ENCODE measurements at regions not wholly inside any gene's neighbourhood (a gene's known extent, or its start where the extent isn't known, plus 50 kb on each side); places are given as distances from the start of the nearest gene placed in this dataset.

GRCh38 chr7:54080971-54081370 is 461.2 kb upstream of the VSTM2A start:
- H3K4ac ChIP-seq (ENCODE audit: low read depth, low read length): no peak overlapping the region
- dilution Hi-C loops (cut with HindIII; ENCODE audit: low sequenced_read_pairs, unreplicated experiment): no loop called here

More at GRCh38 chr7:54080971-54081370, 461.2 kb upstream of the VSTM2A start:
- Histone ChIP-seq H3K9me1 (ENCODE audit: insufficient read depth, low read length) (no peaks in the 10 kb centered on the region), H2BK15ac (ENCODE audit: low read depth, low read length) (no peak overlapping the region), H3K9me3 (ENCODE audit: control insufficient read depth, insufficient read depth, low read length) (peaks cover 15% of the 10 kb centered on the region), H3K4me3 (ENCODE audit: insufficient read depth, low read depth, low read length) (no peak overlapping the region), H3K18ac (ENCODE audit: low read depth, low read length) (no peak overlapping the region), H3K14ac (replicated peaks; ENCODE audit: low read depth, low read length) (no peak overlapping the region), H3K56ac (ENCODE audit: extremely low read depth, insufficient read depth, low read length) (no peak overlapping the region), H2BK5ac (ENCODE audit: low read depth, low read length, poor library complexity, severe bottlenecking) (no peak overlapping the region), H2BK120ac (ENCODE audit: low read depth, low read length) (no peak overlapping the region), H3K79me1 (ENCODE audit: low read depth in 1 of 2, low read length in 2 of 2) (no peaks in the 10 kb centered on the region), H3K23ac (ENCODE audit: low read depth, low read length) (no peak overlapping the region), H2BK20ac (ENCODE audit: low read depth, low read length) (no peak overlapping the region), H2AK5ac (ENCODE audit: low read depth, low read length) (no peak overlapping the region), H4K8ac (ENCODE audit: low read depth in 2 of 2, low read length in 2 of 2) (no peak overlapping the region), H4K5ac (ENCODE audit: low read depth, low read length) (no peak overlapping the region), H2AK9ac (replicated peaks; ENCODE audit: low read depth, low read length, poor library complexity) (no peak overlapping the region), H3K4me2 (ENCODE audit: low read depth, low read length) (no peak overlapping the region), H2AFZ (replicated peaks; ENCODE audit: low read length, poor library complexity) (no peak overlapping the region), H3K27ac (ENCODE audit: insufficient read depth, low read length) (no peak overlapping the region), H3K4me1 (ENCODE audit: control insufficient read depth, insufficient read depth, low read length) (no peaks in the 10 kb centered on the region), H3K9ac (ENCODE audit: low read depth, low read length) (no peak overlapping the region), H3K27me3 (ENCODE audit: control insufficient read depth, insufficient read depth, low read length) (no peaks in the 10 kb centered on the region), H3K36me3 (ENCODE audit: control insufficient read depth, insufficient read depth, low read length) (no peaks in the 10 kb centered on the region), H4K91ac (ENCODE audit: insufficient read depth, low read depth, low read length) (no peak overlapping the region), H4K20me1 (ENCODE audit: insufficient read depth, low read length) (no peaks in the 10 kb centered on the region)
- no peak for TF ChIP-seq BHLHE40 (IDR thresholded peaks at IDR 0.05; ENCODE audit: low read depth, low read length)
- no peak for TF ChIP-seq MXI1 (IDR thresholded peaks at IDR 0.05; ENCODE audit: borderline replicate concordance, low read depth, low read length)
- no peak for TF ChIP-seq CHD1 (IDR thresholded peaks at IDR 0.05; ENCODE audit: low read depth, low read length)
- TF ChIP-seq CEBPB (IDR thresholded peaks at IDR 0.05; ENCODE audit: low read depth, low read length): no peak
- no peak for TF ChIP-seq SMC3 (IDR thresholded peaks at IDR 0.05; ENCODE audit: low read depth, low read length)
- TF ChIP-seq USF2 (IDR thresholded peaks at IDR 0.05; ENCODE audit: low read depth, low read length): no peak
- no peak for TF ChIP-seq FOS (IDR thresholded peaks at IDR 0.05; ENCODE audit: low read depth, low read length)
- no peak for TF ChIP-seq ELK1 (IDR thresholded peaks at IDR 0.05; ENCODE audit: borderline replicate concordance, low read depth, low read length)
- no peak for TF ChIP-seq RFX5 (IDR thresholded peaks at IDR 0.05; ENCODE audit: low read depth, low read length)
- no peak for TF ChIP-seq CTCF (conservative IDR thresholded peaks at IDR 0.05; ENCODE audit: low read depth, low read length)
- no peak for TF ChIP-seq RAD21 (IDR thresholded peaks at IDR 0.05; ENCODE audit: low read length)
- TF ChIP-seq MAZ (IDR thresholded peaks at IDR 0.05; ENCODE audit: borderline replicate concordance, low read depth, low read length): no peak
- TF ChIP-seq POLR2A (IDR thresholded peaks at IDR 0.05; ENCODE audit: low read depth, low read length): no peak
- ATAC-seq (ENCODE audit: low read depth): no peak
- in situ Hi-C loops (cut with MboI; ENCODE audit: low sequenced_read_pairs): no loop called here
- WGBS, 2 experiments (ENCODE audit: extremely low coverage in 2 of 2, insufficient read length in 1 of 2): 20% methylated on average over 1 of the region's 4 CpGs; no CpG with 5 or more reads in 1 of the 2 experiments
- no TSS peak for BruUV-seq (replicated peaks)
- POLR2A ChIA-PET (ENCODE audit: unreplicated experiment): no interaction called here
- intact Hi-C loops (cut with micrococcal nuclease): no loop called here
- CTCF ChIA-PET: no interaction called here
- DNase-seq: no peak
